IPS DF 6.9 (cell line): ENCODE measurements at regions not wholly inside any gene's neighbourhood (a gene's known extent, or its start where the extent isn't known, plus 50 kb on each side); places are given as distances from the start of the nearest gene placed in this dataset.

Experiments
- DNase-seq: peaks from one replicate; pipeline ENCODE4 v3.0.0-alpha.2; 2013; ENCODE audit warnings: low read depth, low spot score
- H3K27ac ChIP-seq: one replicate; pipeline ENCODE4 v1.5.1; 2013; ENCODE audit warnings: low read length, control low read depth
- H3K27me3 ChIP-seq: 2 replicates; pipeline ENCODE4 v1.6.1; 2013; ENCODE audit warnings: mild to moderate bottlenecking, low read length; ENCODE audit not compliant: control insufficient read depth, insufficient read depth
- H3K36me3 ChIP-seq: 2 replicates; pipeline ENCODE4 v1.6.1; 2013; ENCODE audit warnings: low read length; ENCODE audit not compliant: control insufficient read depth, insufficient read depth
- H3K4me1 ChIP-seq: 2 replicates; pipeline ENCODE4 v1.6.1; 2013; ENCODE audit warnings: low read length; ENCODE audit not compliant: control insufficient read depth, insufficient read depth
- H3K4me3 ChIP-seq: 2 replicates; pipeline ENCODE4 v1.5.1; 2013; ENCODE audit warnings: mild to moderate bottlenecking, low read length
- H3K9me3 ChIP-seq: 2 replicates; pipeline ENCODE4 v1.6.1; 2013; ENCODE audit warnings: low read length, inconsistent platforms; ENCODE audit not compliant: control insufficient read depth, insufficient read depth
- WGBS: extraction: QIAGEN DNeasy Blood & Tissue Kit; methylation state at CpG from one replicate; pipeline ENCODE4 v1.1.7; 2013; ENCODE audit warnings: mixed read lengths, missing lambda C conversion rate; ENCODE audit not compliant: insufficient read length, insufficient coverage; 5-methylcytosine and 5-hydroxymethylcytosine counted together

DNA sequence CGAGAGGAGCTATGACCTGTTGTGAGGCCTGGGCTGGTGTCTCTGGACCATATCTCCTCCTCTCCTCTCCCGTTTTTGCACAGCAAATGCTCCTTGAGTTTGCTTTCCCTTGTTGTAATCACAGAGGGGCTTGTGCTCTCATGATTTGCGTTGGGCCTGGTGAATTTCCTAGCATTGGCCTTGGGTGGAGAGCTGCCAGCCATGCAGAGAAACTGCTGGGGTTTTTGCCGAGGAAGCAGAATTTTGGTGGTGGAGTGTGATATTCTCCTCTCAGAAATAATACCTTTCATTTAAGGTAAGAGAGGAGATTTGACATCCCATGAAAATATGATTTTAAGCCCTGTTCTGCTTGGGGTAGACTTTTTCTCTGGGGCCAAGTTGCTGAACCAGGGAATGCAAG lies 175.7 kb upstream of the CADM1 start:
- Histone ChIP-seq H3K9me3 (no peaks in the 10 kb centered on the region), H3K4me1 (0 out of 2 replicates have a peak, but pooled peaks cover 2% of the 10 kb centered on the region), H3K27me3 (no peaks in the 10 kb centered on the region), H3K27ac (no peak overlapping the region), H3K4me3 (no peak overlapping the region), H3K36me3 (no peaks in the 10 kb centered on the region)
- no peak for DNase-seq
- no CpG with 5 or more reads among the region's 4 CpGs for WGBS

DNA sequence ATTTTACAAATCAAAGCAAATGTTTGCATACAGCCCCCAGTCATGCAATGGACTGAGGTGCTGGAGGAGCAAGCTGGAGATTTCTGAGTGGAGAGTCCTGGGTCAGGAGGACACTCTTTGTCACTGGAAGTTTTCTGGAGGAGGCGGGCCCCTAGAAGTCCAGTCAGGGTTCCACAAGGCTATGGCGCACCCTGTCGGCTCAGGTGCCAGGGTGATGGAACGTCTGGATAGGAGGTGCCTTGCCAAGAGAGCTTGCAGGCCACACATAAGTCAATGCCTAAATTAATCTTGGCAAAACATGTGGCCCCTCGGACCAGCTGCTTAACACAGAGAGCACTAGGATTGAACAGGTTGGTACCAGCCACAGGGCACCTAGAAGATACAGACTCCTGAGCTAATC lies 174.7 kb upstream of the CADM1 start:
- H3K4me3 ChIP-seq: no peak overlapping the region
- WGBS: no CpG with 5 or more reads among the region's 5 CpGs
- no peaks in the 10 kb centered on the region for H3K9me3 ChIP-seq
- no peaks in the 10 kb centered on the region for H3K36me3 ChIP-seq
- no peaks in the 10 kb centered on the region for H3K27me3 ChIP-seq
- no peak overlapping the region for H3K27ac ChIP-seq
- H3K4me1 ChIP-seq: 0 out of 2 replicates have a peak, but pooled peaks cover 2% of the 10 kb centered on the region
- DNase-seq: no peak

DNA sequence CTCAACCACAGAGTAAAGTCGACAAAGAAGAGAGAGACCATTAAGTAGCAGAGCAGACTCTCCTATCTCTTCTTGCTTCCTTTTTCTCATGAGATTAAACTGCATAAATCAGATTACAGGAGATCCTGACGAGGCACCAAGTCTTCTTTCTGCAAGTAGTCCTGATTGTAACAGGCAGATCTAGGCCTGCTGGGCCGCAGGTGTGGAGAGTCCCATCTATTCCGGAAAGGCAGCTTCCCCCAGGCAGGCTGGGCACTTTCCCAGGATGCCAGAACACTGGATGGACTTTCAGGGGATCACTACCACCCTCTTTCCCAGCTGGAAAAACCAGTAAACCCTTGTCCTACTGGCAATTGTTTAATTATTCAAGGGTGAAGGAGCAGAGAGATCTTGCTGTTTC lies 173.0 kb upstream of the CADM1 start:
- H3K9me3 ChIP-seq: no peaks in the 10 kb centered on the region
- no peak overlapping the region for H3K27ac ChIP-seq
- H3K36me3 ChIP-seq: no peaks in the 10 kb centered on the region
- H3K27me3 ChIP-seq: no peaks in the 10 kb centered on the region
- DNase-seq: no peak
- H3K4me3 ChIP-seq: no peak overlapping the region
- H3K4me1 ChIP-seq: 0 out of 2 replicates have a peak, but pooled peaks cover 2% of the 10 kb centered on the region
- WGBS: no CpG with 5 or more reads among the region's 4 CpGs

DNA sequence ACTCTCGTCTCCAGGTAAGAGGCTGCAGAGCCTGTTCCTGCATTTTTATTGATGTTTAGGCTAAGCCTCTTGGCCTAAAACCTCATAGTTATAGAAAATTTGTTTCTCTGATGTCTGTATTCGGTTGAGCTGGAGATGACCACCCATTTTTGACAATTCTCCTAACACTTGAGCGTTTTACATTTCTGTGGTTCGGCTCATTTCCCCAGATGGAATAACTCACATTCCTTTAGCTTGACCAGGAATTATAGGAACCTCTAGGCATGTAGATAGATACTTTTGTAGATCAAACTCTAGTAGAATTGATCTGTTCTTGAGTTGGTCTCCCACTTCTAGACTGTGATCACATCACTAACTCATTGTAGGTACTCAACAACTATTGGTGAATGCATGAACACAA lies 172.6 kb upstream of the CADM1 start:
- Histone ChIP-seq H3K27ac (no peak overlapping the region), H3K4me3 (no peak overlapping the region), H3K9me3 (no peaks in the 10 kb centered on the region), H3K27me3 (no peaks in the 10 kb centered on the region), H3K36me3 (no peaks in the 10 kb centered on the region), H3K4me1 (0 out of 2 replicates have a peak, but pooled peaks cover 2% of the 10 kb centered on the region)
- no CpG with 5 or more reads among the region's 4 CpGs for WGBS
- DNase-seq: no peak

DNA sequence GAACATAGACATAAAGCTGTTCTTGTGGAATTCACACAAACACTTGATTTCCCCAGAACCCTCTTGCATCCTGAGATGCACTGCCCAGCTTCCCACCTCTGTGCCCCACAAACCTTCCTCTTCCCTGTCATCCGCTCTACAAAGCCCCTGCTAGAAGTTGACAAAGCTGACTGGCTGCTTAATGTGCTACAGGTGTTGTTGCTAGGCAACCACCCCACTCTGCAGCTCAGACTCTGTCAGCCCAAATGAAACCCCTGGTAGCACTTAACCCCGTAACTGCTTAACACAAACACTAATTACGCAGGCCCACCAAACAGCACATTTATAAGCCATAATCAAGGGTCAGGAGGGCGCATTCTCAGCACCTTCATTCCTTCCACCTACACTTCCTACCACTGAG lies 172.0 kb upstream of the CADM1 start:
- Histone ChIP-seq H3K27me3 (no peaks in the 10 kb centered on the region), H3K4me1 (0 out of 2 replicates have a peak, but pooled peaks cover 2% of the 10 kb centered on the region), H3K9me3 (no peaks in the 10 kb centered on the region), H3K4me3 (no peak overlapping the region), H3K36me3 (no peaks in the 10 kb centered on the region), H3K27ac (no peak overlapping the region)
- no peak for DNase-seq
- WGBS: no CpG with 5 or more reads among the region's 4 CpGs

DNA sequence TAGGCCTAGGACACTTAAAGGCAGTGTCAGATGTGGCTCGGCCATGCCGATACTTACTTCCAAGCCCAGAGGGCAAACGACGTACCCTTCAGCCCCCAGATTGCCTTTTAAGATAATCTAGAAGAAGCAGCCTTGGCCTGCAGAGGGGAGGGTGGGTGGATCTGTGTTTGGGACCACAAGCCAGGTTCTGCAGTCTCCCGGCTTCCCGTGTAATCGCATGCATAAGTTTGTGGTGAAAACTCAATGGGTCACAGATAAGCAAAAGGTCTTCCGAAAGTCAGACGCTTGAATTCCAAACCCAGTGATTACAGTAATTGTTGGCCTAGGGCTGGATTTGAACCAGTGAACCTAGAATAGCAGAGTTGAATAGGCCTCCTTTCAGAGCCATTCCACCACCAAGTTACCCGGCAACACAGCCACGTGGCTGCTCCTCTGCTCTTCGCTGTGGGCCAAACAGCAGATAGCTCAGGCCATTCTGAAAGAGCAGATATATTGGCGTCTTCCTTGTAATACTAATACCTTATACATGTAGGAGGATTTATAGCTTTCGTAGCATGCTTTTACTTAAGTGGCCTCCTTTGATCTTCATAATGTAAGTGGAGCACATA lies 170.8 kb upstream of the CADM1 start:
- Histone ChIP-seq H3K9me3 (no peaks in the 10 kb centered on the region), H3K36me3 (no peaks in the 10 kb centered on the region), H3K27me3 (no peaks in the 10 kb centered on the region), H3K4me1 (0 out of 2 replicates have a peak, but pooled peaks cover 2% of the 10 kb centered on the region), H3K27ac (no peak overlapping the region), H3K4me3 (no peak overlapping the region)
- WGBS: no CpG with 5 or more reads among the region's 14 CpGs
- DNase-seq: no peak

DNA sequence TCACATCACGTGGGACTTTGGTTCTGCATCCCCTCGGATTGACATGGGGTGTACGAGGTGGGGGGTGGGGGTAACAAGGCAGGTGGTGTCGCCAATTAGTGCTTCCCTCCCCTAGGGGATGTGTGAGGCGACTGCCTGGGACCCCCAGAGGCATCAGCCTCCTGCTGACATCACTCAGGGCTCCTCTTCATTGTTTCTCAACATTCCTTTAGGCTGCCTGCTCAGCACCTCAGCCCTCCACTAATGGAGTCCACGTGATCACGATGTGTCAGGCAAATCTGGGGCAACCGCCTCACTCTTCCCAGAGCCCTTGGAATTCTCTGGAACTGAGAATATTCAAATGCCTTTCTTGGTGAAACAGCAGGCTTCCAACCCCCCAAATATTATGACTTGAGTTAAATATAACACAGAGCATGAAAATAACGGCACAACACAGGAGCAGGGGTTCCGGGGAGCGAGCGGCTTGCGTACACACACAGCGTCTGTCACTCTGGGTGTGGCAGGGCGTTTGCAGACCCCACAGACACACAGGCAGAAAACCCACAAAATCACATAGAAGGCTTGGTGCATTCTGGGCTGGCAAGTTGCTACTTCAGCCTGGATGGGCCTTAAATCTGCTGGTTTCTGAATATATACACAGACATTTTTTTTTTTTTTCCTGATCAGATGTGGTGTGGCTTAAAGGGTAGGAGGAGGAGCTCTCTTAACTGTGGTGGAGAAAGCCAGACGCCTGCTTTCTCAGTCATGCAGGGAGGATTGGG lies 170.1 kb upstream of the CADM1 start:
- no peak overlapping the region for H3K27ac ChIP-seq
- no peaks in the 10 kb centered on the region for H3K9me3 ChIP-seq
- H3K27me3 ChIP-seq: no peaks in the 10 kb centered on the region
- DNase-seq: no peak
- no peak overlapping the region for H3K4me3 ChIP-seq
- 0 out of 2 replicates have a peak, but pooled peaks cover 2% of the 10 kb centered on the region for H3K4me1 ChIP-seq
- no peaks in the 10 kb centered on the region for H3K36me3 ChIP-seq
- WGBS: no CpG with 5 or more reads among the region's 16 CpGs

DNA sequence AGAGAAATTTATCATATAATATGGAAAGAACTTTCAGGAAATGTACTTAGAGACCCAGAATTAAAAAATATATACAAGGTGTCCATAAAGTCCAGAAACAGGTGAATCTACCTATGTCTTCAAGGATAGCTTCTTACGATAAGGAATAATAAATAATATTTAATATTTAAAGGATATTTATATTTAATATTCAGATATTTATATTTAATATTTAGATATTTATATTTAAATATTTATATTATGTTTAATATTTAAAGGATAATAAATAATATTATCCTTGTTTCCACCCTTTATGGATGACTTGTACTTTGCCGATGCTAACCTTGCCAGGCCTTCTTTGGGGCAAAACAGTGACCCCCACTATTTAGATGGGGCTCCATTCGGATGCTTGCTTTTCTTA lies 169.5 kb upstream of the CADM1 start:
- 0 out of 2 replicates have a peak, but pooled peaks cover 2% of the 10 kb centered on the region for H3K4me1 ChIP-seq
- H3K27me3 ChIP-seq: no peaks in the 10 kb centered on the region
- no peak overlapping the region for H3K4me3 ChIP-seq
- no peak for DNase-seq
- no peaks in the 10 kb centered on the region for H3K9me3 ChIP-seq
- H3K27ac ChIP-seq: no peak overlapping the region
- no peaks in the 10 kb centered on the region for H3K36me3 ChIP-seq
- WGBS: no CpG with 5 or more reads among the region's 3 CpGs

DNA sequence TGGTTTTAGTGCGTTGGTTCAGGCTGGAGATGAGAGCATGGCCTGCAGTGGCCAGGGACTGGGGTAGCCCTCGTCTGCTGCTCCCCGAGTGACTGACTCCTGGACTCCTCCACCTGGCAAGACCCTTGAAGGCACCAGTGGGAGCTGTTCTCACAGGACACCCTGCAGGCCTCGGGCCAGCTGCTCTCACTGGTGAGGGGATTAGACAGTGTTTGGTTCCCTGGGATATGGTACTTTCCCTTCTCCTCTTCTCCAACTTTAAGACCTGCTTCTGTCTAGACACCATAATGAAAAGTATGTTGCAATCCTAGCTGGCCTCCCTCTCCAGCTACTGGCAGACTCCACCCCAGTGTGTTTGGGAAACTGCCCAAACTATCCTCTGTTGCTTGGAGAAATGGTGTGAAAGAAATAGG lies 168.8 kb upstream of the CADM1 start:
- Histone ChIP-seq H3K4me1 (0 out of 2 replicates have a peak, but pooled peaks cover 2% of the 10 kb centered on the region), H3K27me3 (no peaks in the 10 kb centered on the region), H3K36me3 (no peaks in the 10 kb centered on the region), H3K4me3 (no peak overlapping the region), H3K9me3 (no peaks in the 10 kb centered on the region), H3K27ac (no peak overlapping the region)
- no peak for DNase-seq
- no CpG with 5 or more reads among the region's 4 CpGs for WGBS

DNA sequence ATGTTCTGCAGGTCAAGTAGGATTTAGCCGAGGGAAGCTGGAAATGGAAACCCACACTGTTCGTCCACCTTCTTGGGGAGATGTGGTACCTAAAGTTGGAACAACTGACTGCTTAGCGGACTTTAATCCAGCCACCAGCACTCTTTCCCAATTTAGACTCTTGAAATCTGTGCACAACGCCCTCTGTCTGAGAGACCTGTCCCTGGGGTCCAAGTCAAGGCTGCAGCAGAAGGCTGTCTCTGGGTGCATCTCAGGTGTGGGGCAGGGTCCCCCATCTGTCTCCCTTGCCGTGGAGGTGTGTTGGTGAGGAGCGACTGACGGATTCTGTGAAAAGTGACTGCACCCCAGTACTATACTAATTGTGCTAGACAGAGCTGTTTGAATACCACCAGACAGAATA lies 168.2 kb upstream of the CADM1 start:
- H3K9me3 ChIP-seq: no peaks in the 10 kb centered on the region
- no peak overlapping the region for H3K4me3 ChIP-seq
- WGBS: no CpG with 5 or more reads among the region's 7 CpGs
- H3K27ac ChIP-seq: no peak overlapping the region
- no peaks in the 10 kb centered on the region for H3K27me3 ChIP-seq
- DNase-seq: no peak
- no peaks in the 10 kb centered on the region for H3K36me3 ChIP-seq
- 0 out of 2 replicates have a peak, but pooled peaks cover 2% of the 10 kb centered on the region for H3K4me1 ChIP-seq
